ENCODE measurements at regions not wholly inside any gene's neighbourhood (a gene's known extent, or its start where the extent isn't known, plus 50 kb on each side); places are given as distances from the start of the nearest gene placed in this dataset.

- TF ChIP-seq POLR2AphosphoS5 (IDR thresholded peaks at IDR 0.05) (no peak), POLR2A (IDR thresholded peaks at IDR 0.05) (no peak), CTCF (IDR thresholded peaks at IDR 0.05 in 8 of 11, conservative IDR thresholded peaks at IDR 0.05 in 3 of 11) (no peak)
- no peak overlapping the region for H3K4me3 ChIP-seq
- peaks cover 0 to 20% (median 0%) of the 10 kb centered on the region in 7 donors for H3K27me3 ChIP-seq (replicated peaks in 1 of 7)
- WGBS, 5 donors = 64 to 91% (median 85%) methylated on average over 4 of the region's 4 CpGs
- H3K36me3 ChIP-seq = no peaks in the 10 kb centered on the region
- peaks cover 0 to 6% (median 0%) of the 10 kb centered on the region in 6 donors for H3K4me1 ChIP-seq
- no peak overlapping the region for H3K27ac ChIP-seq
- intact Hi-C loops (cut with DNase I; ENCODE audit: low total_unique reads) = no loop called here
- peaks cover 0 to 4% (median 0%) of the 10 kb centered on the region in 8 donors for H3K9me3 ChIP-seq
- DNase-seq = no peak
Observed at GRCh38 chr2:172297950-172298349, 129.4 kb upstream of the ITGA6 start.

GRCh38 chr2:172299741-172300140 lies 127.6 kb upstream of the ITGA6 start:
- Histone ChIP-seq H3K4me1 (peaks cover 0 to 6% (median 0%) of the 10 kb centered on the region in 6 donors), H3K4me3 (no peak overlapping the region), H3K9me3 (peaks cover 0 to 4% (median 0%) of the 10 kb centered on the region in 8 donors), H3K27me3 (replicated peaks in 1 of 7) (peaks cover 0 to 20% (median 0%) of the 10 kb centered on the region in 7 donors), H3K36me3 (no peaks in the 10 kb centered on the region), H3K27ac (no peak overlapping the region)
- 49 to 63% (median 53%) methylated on average over 5 of the region's 5 CpGs for WGBS, 5 donors
- no peak for TF ChIP-seq CTCF (IDR thresholded peaks at IDR 0.05 in 8 of 11, conservative IDR thresholded peaks at IDR 0.05 in 3 of 11)
- no peak for TF ChIP-seq POLR2A (IDR thresholded peaks at IDR 0.05)
- no peak for TF ChIP-seq POLR2AphosphoS5 (IDR thresholded peaks at IDR 0.05)
- DNase-seq = no peak
- intact Hi-C loops (cut with DNase I; ENCODE audit: low total_unique reads) = no loop called here

DNA sequence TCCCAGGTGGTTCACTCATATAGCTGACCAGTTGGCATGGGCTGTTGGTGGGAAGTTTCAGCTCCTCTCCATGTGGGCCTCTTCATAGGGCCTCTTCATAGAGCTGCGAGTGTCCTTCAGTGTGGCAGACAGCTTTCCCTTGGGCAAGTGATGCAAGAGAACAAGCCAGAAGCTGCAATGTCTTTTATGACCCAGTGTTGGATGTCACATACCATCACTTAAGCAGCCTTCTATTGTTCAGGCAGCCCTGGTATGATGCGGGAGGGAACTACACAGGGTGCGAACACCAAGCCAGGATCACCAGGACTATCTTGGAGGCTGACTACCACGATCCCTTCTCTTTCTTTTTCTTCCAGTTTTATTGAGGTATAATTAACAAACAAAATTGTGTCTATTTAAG lies 126.5 kb upstream of the ITGA6 start:
- Histone ChIP-seq H3K4me3 (no peak overlapping the region), H3K27ac (no peak overlapping the region), H3K27me3 (replicated peaks in 1 of 7) (peaks cover 0 to 20% (median 0%) of the 10 kb centered on the region in 7 donors), H3K9me3 (peaks cover 0 to 4% (median 0%) of the 10 kb centered on the region in 8 donors), H3K4me1 (peaks cover 0 to 6% (median 0%) of the 10 kb centered on the region in 6 donors), H3K36me3 (no peaks in the 10 kb centered on the region)
- intact Hi-C loops (cut with DNase I; ENCODE audit: low total_unique reads) = no loop called here
- WGBS, 5 donors = 93 to 97% (median 94%) methylated on average over 4 of the region's 4 CpGs
- no peak for TF ChIP-seq POLR2A (IDR thresholded peaks at IDR 0.05)
- no peak for TF ChIP-seq POLR2AphosphoS5 (IDR thresholded peaks at IDR 0.05)
- TF ChIP-seq CTCF (IDR thresholded peaks at IDR 0.05 in 8 of 11, conservative IDR thresholded peaks at IDR 0.05 in 3 of 11) = no peak
- DNase-seq = no peak

- DNase-seq = no peak
- Histone ChIP-seq H3K4me1 (peaks cover 3 to 13% (median 6%) of the 10 kb centered on the region in 6 donors), H3K27ac (no peak overlapping the region), H3K4me3 (no peak overlapping the region), H3K27me3 (replicated peaks in 1 of 7) (no peaks in the 10 kb centered on the region), H3K36me3 (no peaks in the 10 kb centered on the region), H3K9me3 (peaks cover 0 to 4% (median 0%) of the 10 kb centered on the region in 8 donors)
- WGBS, 5 donors = 47 to 72% (median 62%) methylated on average over 3 of the region's 3 CpGs
- TF ChIP-seq CTCF (IDR thresholded peaks at IDR 0.05 in 8 of 11, conservative IDR thresholded peaks at IDR 0.05 in 3 of 11) = no peak
- no peak for TF ChIP-seq POLR2AphosphoS5 (IDR thresholded peaks at IDR 0.05)
- TF ChIP-seq POLR2A (IDR thresholded peaks at IDR 0.05) = no peak
- intact Hi-C loops (cut with DNase I; ENCODE audit: low total_unique reads) = no loop called here
Observed at GRCh38 chr2:172305066-172305465, 122.3 kb upstream of the ITGA6 start.

All from spleen (tissue), 11 donors.